GM23338 (cell line): ENCODE measurements at regions not wholly inside any gene's neighbourhood (a gene's known extent, or its start where the extent isn't known, plus 50 kb on each side); places are given as distances from the start of the nearest gene placed in this dataset.

Experiments
- ATAC-seq: fragments of 200-7000 bp; cut with Tn5 transposase; 3 replicates; pipeline ENCODE4 v1.9.1; 2020
- DNase-seq: peaks from one replicate; pipeline ENCODE4 v3.0.0-alpha.2; 2015; ENCODE audit warnings: low spot score
- H2AFZ ChIP-seq: fragments of 200-600 bp; sonication (generic); 2 replicates; pipeline ENCODE4 v1.8.0; 2016; ENCODE audit warnings: antibody characterized with exemption, mild to moderate bottlenecking, moderate library complexity
- H3F3A ChIP-seq: fragments of 200-600 bp; sonication (generic); replicated peaks from 2 replicates; pipeline ENCODE4 v1.8.0; 2017; ENCODE audit warnings: antibody characterized with exemption, mixed run types, low read depth
- H3K27ac ChIP-seq: fragments of 200-600 bp; sonication (generic); 2 replicates; pipeline ENCODE4 v1.6.1; 2016; ENCODE audit warnings: low read depth
- H3K27me3 ChIP-seq: fragments of 200-600 bp; sonication (generic); 2 replicates; pipeline ENCODE4 v1.8.0; 2016; ENCODE audit warnings: mild to moderate bottlenecking, mixed run types, moderate library complexity; ENCODE audit not compliant: insufficient read depth
- H3K36me3 ChIP-seq: fragments of 200-600 bp; sonication (generic); 2 replicates; pipeline ENCODE4 v1.8.0; 2016; ENCODE audit warnings: mild to moderate bottlenecking; ENCODE audit not compliant: insufficient read depth
- H3K4me1 ChIP-seq: fragments of 200-600 bp; sonication (generic); 2 replicates; pipeline ENCODE4 v1.8.0; 2016; ENCODE audit warnings: mild to moderate bottlenecking, moderate library complexity; ENCODE audit not compliant: insufficient read depth
- H3K4me2 ChIP-seq: fragments of 200-600 bp; sonication (generic); 2 replicates; pipeline ENCODE4 v1.7.1; 2017; ENCODE audit warnings: mixed run types
- H3K4me3 ChIP-seq: fragments of 200-600 bp; sonication (generic); 2 replicates; pipeline ENCODE4 v1.6.1; 2016; ENCODE audit warnings: mixed run types
- H3K79me2 ChIP-seq: fragments of 200-600 bp; sonication (generic); replicated peaks from 2 replicates; pipeline ENCODE4 v1.8.0; 2017; ENCODE audit warnings: mild to moderate bottlenecking; ENCODE audit not compliant: insufficient read depth
- H3K9me2 ChIP-seq: fragments of 200-600 bp; sonication (generic); 2 replicates; pipeline ENCODE4 v1.8.0; 2017; ENCODE audit not compliant: insufficient read depth
- H4K20me1 ChIP-seq: fragments of 200-600 bp; sonication (generic); replicated peaks from 2 replicates; pipeline ENCODE4 v1.8.0; 2017; ENCODE audit warnings: mild to moderate bottlenecking; ENCODE audit not compliant: insufficient read depth
- H3K27ac Mint-ChIP-seq: 2 replicates; pipeline ENCODE4 v1.8.0; 2020; ENCODE audit warnings: inconsistent platforms, mild to moderate bottlenecking, moderate library complexity, mixed read lengths
- H3K27me3 Mint-ChIP-seq: 3 replicates; pipeline ENCODE4 v1.8.0; 2022; ENCODE audit warnings: low read depth, mild to moderate bottlenecking, moderate library complexity, mixed read lengths, inconsistent platforms; ENCODE audit not compliant: insufficient read depth, poor library complexity
- H3K36me3 Mint-ChIP-seq: 3 replicates; pipeline ENCODE4 v1.8.0; 2021; ENCODE audit warnings: low read depth, mild to moderate bottlenecking, inconsistent platforms, moderate library complexity, mixed read lengths
- H3K4me1 Mint-ChIP-seq: 3 replicates; pipeline ENCODE4 v1.8.0; 2020; ENCODE audit warnings: mild to moderate bottlenecking, inconsistent platforms, mixed read lengths
- H3K4me3 Mint-ChIP-seq: 3 replicates; pipeline ENCODE4 v1.8.0; 2021; ENCODE audit warnings: moderate library complexity, mild to moderate bottlenecking, inconsistent platforms, mixed read lengths
- H3K9me3 Mint-ChIP-seq: 3 replicates; pipeline ENCODE4 v1.8.0; 2020; ENCODE audit warnings: moderate library complexity, mild to moderate bottlenecking, inconsistent platforms, mixed read lengths
- CREB1 ChIP-seq: fragments of 250-450 bp; sonication (Bioruptor Pico); IDR thresholded peaks from 2 replicates; pipeline ENCODE4 v1.5.0; 2020; ENCODE audit warnings: low read depth, mild to moderate bottlenecking, moderate library complexity
- EZH2 ChIP-seq: fragments of 200-600 bp; sonication (generic); IDR thresholded peaks from one replicate; pipeline ENCODE4 v1.8.0; 2017; ENCODE audit warnings: antibody characterized with exemption, mild to moderate bottlenecking, low read depth; ENCODE audit not compliant: unreplicated experiment
- EZH2phosphoT487 ChIP-seq: fragments of 200-600 bp; sonication (generic); IDR thresholded peaks from one replicate; pipeline ENCODE4 v1.8.1; 2018; ENCODE audit warnings: antibody characterized with exemption; ENCODE audit not compliant: unreplicated experiment
- JUNB ChIP-seq: IDR thresholded peaks from one replicate; pipeline ENCODE4 v1.6.1; 2016; ENCODE audit warnings: antibody characterized with exemption; ENCODE audit not compliant: unreplicated experiment
- NANOG ChIP-seq: IDR thresholded peaks from 2 replicates; pipeline ENCODE4 v1.6.1; 2016; ENCODE audit warnings: antibody characterized with exemption, borderline replicate concordance
- POLR2AphosphoS5 ChIP-seq: IDR thresholded peaks from 2 replicates; pipeline ENCODE4 v1.6.1; 2016; ENCODE audit warnings: antibody characterized with exemption, low read depth
- REST ChIP-seq: IDR thresholded peaks from one replicate; pipeline ENCODE4 v1.6.1; 2018; ENCODE audit warnings: antibody characterized with exemption; ENCODE audit not compliant: unreplicated experiment
- STAT1 ChIP-seq: IDR thresholded peaks from one replicate; pipeline ENCODE4 v1.6.1; 2016; ENCODE audit warnings: antibody characterized with exemption; ENCODE audit not compliant: unreplicated experiment
- ZNF114 ChIP-seq: fragments of 250-450 bp; sonication (Bioruptor Pico); IDR thresholded peaks from 2 replicates; pipeline ENCODE4 v1.5.0; 2020; ENCODE audit warnings: mild to moderate bottlenecking, moderate library complexity
- ZNF331 ChIP-seq: fragments of 250-450 bp; sonication (Bioruptor Pico); IDR thresholded peaks from 2 replicates; pipeline ENCODE4 v1.5.0; 2020; ENCODE audit warnings: low read depth, mild to moderate bottlenecking, moderate library complexity
- ZNF462 ChIP-seq: fragments of 250-450 bp; sonication (Bioruptor Pico); IDR thresholded peaks from 2 replicates; pipeline ENCODE4 v1.5.0; 2020; ENCODE audit warnings: mild to moderate bottlenecking, moderate library complexity
- TF ChIP-seq, protein P1 (sequence below): IDR thresholded peaks from 2 replicates; pipeline ENCODE4 v1.6.1; 2016; ENCODE audit warnings: antibody characterized with exemption
- TF ChIP-seq, protein P2 (sequence below), 2 experiments: fragments of 200-600 bp in 1 of 2; sonication (generic) in 1 of 2; conservative IDR thresholded peaks; 2 replicates each; pipeline versions ENCODE4 v1.5.1 to v1.6.1; 2016 to 2017; ENCODE audit warnings: antibody characterized with exemption in 2 of 2, low read depth in 2 of 2, mild to moderate bottlenecking in 2 of 2, moderate library complexity in 1 of 2

DNA sequence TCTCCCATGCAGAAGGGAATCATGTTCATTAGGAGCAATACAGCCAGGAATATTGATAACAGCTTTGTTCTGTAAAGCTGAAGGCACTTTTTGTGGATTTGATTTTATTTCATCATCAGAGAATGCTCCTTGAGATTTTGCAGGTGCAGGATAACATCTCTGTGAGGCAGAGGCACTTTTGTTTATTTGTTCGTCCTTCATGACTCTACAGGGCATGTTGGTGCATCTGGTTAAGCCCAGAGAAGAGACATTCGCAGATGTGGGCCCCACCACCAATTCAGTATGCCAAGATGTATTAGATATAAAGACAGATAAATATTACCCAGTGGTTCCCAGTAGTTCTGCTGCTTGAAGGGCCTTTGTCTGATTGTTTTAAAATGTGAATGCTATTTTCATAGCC lies 368.1 kb upstream of the SEMA6D start:
- no peak overlapping the region for H2AFZ ChIP-seq
- Mint-ChIP-seq H3K4me3 (no peak overlapping the region), H3K27ac (no peak overlapping the region), H3K36me3 (no peaks in the 10 kb centered on the region), H3K9me3 (0 out of 3 replicates have a peak, but pooled peaks cover 1% of the 10 kb centered on the region), H3K4me1 (0 out of 3 replicates have a peak, but pooled peaks cover 2% of the 10 kb centered on the region), H3K27me3 (no peaks in the 10 kb centered on the region)
- ATAC-seq (no peak), DNase-seq (no peak)
- H3K4me2 ChIP-seq = no peak overlapping the region
- 0 out of 2 replicates have a peak, but pooled peaks cover 10% of the 10 kb centered on the region for H3K4me1 ChIP-seq
- H3K79me2 ChIP-seq = no peaks in the 10 kb centered on the region
- no peaks in the 10 kb centered on the region for H3F3A ChIP-seq
- H3K27me3 ChIP-seq = no peaks in the 10 kb centered on the region
- H3K4me3 ChIP-seq = no peak overlapping the region
- peaks cover 4% of the 10 kb centered on the region; the same call in 1 of the 2 replicates for H3K9me2 ChIP-seq
- H3K27ac ChIP-seq = no peak overlapping the region
- H4K20me1 ChIP-seq = no peaks in the 10 kb centered on the region
- TF ChIP-seq REST (no peak), EZH2phosphoT487 (no peak), JUNB (no peak), CREB1 (CRISPR knock-in tag) (no peak), ZNF462 (no peak), POLR2AphosphoS5 (no peak), STAT1 (no peak), NANOG (no peak), EZH2 (no peak), ZNF114 (no peak), ZNF331 (CRISPR knock-in tag) (no peak)
- TF ChIP-seq, protein P1, sequence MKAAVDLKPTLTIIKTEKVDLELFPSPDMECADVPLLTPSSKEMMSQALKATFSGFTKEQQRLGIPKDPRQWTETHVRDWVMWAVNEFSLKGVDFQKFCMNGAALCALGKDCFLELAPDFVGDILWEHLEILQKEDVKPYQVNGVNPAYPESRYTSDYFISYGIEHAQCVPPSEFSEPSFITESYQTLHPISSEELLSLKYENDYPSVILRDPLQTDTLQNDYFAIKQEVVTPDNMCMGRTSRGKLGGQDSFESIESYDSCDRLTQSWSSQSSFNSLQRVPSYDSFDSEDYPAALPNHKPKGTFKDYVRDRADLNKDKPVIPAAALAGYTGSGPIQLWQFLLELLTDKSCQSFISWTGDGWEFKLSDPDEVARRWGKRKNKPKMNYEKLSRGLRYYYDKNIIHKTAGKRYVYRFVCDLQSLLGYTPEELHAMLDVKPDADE = no peak
- TF ChIP-seq, protein P2, sequence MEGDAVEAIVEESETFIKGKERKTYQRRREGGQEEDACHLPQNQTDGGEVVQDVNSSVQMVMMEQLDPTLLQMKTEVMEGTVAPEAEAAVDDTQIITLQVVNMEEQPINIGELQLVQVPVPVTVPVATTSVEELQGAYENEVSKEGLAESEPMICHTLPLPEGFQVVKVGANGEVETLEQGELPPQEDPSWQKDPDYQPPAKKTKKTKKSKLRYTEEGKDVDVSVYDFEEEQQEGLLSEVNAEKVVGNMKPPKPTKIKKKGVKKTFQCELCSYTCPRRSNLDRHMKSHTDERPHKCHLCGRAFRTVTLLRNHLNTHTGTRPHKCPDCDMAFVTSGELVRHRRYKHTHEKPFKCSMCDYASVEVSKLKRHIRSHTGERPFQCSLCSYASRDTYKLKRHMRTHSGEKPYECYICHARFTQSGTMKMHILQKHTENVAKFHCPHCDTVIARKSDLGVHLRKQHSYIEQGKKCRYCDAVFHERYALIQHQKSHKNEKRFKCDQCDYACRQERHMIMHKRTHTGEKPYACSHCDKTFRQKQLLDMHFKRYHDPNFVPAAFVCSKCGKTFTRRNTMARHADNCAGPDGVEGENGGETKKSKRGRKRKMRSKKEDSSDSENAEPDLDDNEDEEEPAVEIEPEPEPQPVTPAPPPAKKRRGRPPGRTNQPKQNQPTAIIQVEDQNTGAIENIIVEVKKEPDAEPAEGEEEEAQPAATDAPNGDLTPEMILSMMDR (conservative IDR thresholded peaks at IDR 0.05; ENCODE audit: low read depth in 2 of 2) = no peak
- H3K36me3 ChIP-seq = no peaks in the 10 kb centered on the region
